DLD1 (cell line): ENCODE measurements at regions not wholly inside any gene's neighbourhood (a gene's known extent, or its start where the extent isn't known, plus 50 kb on each side); places are given as distances from the start of the nearest gene placed in this dataset.
"Not testable (repeated sequence)": the region's sequence is repeated elsewhere in the genome, so short reads cannot be mapped to it uniquely, and the experiment has no call there.

Experiments
- in situ Hi-C: cut with HindIII; loops from 2 replicates; pipeline ENCODE4 v1.10.0; 2017; ENCODE audit warnings: low sequenced_read_pairs

- in situ Hi-C loops, result no loop called here
Measured at GRCh38 chr2:53543083-53543482, 224.5 kb upstream of the CHAC2 start.

- in situ Hi-C loops, result no loop called here
Measured at GRCh38 chr2:53536583-53537361, 230.8 kb upstream of the CHAC2 start.

GRCh38 chr2:53535234-53535840 is 232.3 kb upstream of the CHAC2 start:
- in situ Hi-C loops, result no loop called here

GRCh38 chr2:53530126-53530525 is 237.5 kb upstream of the CHAC2 start:
- in situ Hi-C loops, result no loop called here

- in situ Hi-C loops, result no loop called here
Measured at GRCh38 chr2:53527056-53527455, 240.5 kb upstream of the CHAC2 start.

GRCh38 chr2:53519918-53520841 is 247.4 kb upstream of the CHAC2 start:
- in situ Hi-C loops, result no loop called here

GRCh38 chr2:53517406-53517805 is 250.2 kb upstream of the CHAC2 start:
- in situ Hi-C loops, result no loop called here

GRCh38 chr2:53516650-53517049 is 251.0 kb upstream of the CHAC2 start:
- in situ Hi-C loops, result no loop called here

GRCh38 chr2:53515435-53516332 is 251.9 kb upstream of the CHAC2 start:
- in situ Hi-C loops, result no loop called here

GRCh38 chr2:53513167-53513666 is 254.4 kb upstream of the CHAC2 start:
- in situ Hi-C loops, result no loop called here

- in situ Hi-C loops, result no loop called here
Measured at GRCh38 chr2:53512071-53512826, 255.4 kb upstream of the CHAC2 start.

- in situ Hi-C loops, result no loop called here
Measured at GRCh38 chr2:53511549-53511948, 256.1 kb upstream of the CHAC2 start.

GRCh38 chr2:53510401-53510800 is 257.2 kb upstream of the CHAC2 start:
- in situ Hi-C loops, result no loop called here

- in situ Hi-C loops, result no loop called here
Measured at GRCh38 chr2:53509831-53510388, 257.7 kb upstream of the CHAC2 start.

GRCh38 chr2:53508667-53509066 is 258.9 kb upstream of the CHAC2 start:
- in situ Hi-C loops, result no loop called here

GRCh38 chr2:53507070-53507469 is 260.5 kb upstream of the CHAC2 start:
- in situ Hi-C loops, result not testable (repeated sequence)

- in situ Hi-C loops, result no loop called here
Measured at GRCh38 chr2:53505826-53506225, 261.8 kb upstream of the CHAC2 start.

GRCh38 chr2:53504507-53504906 is 263.1 kb upstream of the CHAC2 start:
- in situ Hi-C loops, result no loop called here

- in situ Hi-C loops, result no loop called here
Measured at GRCh38 chr2:53500181-53500580, 267.4 kb upstream of the CHAC2 start.
